DMS53 treated with DMSO at 0.1 percent for 48 hours (cell line): ENCODE measurements at regions not wholly inside any gene's neighbourhood (a gene's known extent, or its start where the extent isn't known, plus 50 kb on each side); places are given as distances from the start of the nearest gene placed in this dataset.

Experiments used
- DNase-seq: peaks from one replicate; lab custom pipeline; 2025; ENCODE audit not compliant: unreplicated experiment; lab: John Stamatoyannopoulos, UW

DNA sequence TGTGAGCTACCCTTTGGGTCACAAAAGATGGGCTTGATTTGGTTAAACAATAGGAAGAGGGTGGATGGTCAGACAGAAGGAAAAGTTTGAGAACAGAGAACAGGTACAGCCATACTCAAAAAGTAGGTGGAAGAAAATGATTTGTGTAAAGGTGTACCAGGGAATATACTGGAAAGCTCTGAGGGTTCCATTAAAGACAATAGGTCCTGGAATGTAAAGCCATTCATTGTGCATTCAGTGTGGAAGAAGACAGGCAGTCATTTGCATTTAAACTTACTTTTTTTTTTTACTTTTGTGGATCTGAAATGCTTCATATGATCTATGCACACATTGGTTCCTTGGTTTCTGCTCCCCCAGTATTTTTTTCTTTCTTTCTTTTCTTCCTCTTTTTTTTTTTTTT is 581.4 kb upstream of the PIK3C3 start:
- DNase-seq: no peak

DNA sequence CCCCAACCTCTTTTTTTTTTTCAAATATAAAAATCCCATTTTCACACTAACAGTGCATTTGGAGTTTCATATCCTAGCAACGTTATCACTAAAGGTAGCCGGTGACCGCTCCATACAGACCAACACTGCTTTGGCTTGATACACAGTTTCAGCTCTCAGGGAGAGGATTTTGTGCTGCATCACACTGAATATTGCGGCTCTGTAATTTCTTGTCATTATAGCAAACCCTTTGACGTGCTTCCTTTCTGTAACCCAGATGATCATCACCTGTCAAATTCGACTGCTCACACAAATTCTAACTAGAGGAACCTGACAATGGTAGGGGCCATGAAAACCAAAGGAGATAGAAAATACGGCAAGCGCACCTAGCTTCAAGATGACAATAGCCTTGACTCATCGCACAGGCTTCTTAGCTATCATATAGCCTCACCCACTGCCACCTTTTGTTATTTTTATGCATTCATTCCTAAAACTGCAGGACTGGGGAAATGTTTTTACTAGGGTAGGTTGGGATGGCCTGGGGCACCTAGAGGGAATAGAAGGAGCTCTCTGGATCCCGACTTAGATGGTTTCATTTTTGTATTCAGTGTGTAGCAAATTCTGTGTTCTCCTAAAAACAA is 582.9 kb upstream of the PIK3C3 start:
- DNase-seq: peak; percentile 62

GRCh38 chr18:41371156-41372045 is 583.6 kb upstream of the PIK3C3 start:
- peak; percentile 61 for DNase-seq

GRCh38 chr18:41370740-41371139 is 584.3 kb upstream of the PIK3C3 start:
- no peak for DNase-seq

DNA sequence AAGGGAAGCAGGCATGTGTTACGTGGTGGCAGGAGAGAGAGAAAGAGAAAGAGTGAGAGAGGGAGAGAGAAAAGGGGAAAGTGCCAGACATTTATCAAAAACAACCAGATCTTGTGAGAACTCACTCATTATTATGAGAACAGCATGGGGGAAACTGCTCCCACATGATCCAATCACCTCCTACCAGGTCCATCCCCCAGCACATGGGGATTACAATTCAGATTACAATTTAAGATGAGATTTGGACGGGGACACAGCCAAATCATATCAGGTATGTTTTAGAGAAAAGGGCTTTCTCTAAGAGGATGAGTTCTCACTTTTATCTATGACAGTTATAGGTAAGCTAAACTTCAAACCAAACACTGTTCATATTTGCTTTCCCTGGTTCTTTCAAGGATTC is 597.3 kb upstream of the PIK3C3 start:
- no peak for DNase-seq

DNA sequence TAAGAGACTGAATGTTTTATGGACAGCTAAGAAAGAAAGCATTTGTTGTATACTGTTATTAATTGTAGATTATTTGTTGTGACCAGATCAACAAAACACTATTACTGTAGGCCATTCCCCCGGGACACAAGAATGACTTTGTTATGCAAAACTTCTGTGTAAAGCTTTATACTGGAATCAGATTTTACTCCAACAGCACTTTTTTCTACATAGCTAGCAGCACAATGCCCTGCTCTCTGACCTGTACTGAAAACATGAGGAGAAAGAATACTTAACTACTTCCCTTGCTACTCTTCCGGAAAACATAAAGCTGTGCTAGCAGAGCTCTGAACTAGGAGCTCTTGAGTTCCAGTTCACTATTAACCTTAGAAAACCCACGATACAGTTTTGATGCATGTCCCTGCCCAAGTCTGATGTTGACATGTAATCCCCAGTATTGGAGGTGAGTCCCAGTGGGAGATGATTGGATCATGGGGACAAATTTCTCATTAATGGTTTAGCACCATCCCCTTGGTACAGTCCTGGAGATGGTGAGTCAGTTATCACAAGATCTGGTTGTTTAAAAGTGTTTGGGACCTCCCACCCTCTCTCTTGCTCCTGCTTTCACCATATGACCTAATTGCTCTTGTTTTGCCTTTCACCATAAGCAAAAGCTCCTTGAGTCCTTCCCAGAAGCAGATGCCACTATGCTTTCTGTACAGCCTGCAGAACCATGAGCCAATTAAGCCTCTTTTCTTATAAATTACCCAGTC is 601.1 kb upstream of the PIK3C3 start:
- DNase-seq: no peak

DNA sequence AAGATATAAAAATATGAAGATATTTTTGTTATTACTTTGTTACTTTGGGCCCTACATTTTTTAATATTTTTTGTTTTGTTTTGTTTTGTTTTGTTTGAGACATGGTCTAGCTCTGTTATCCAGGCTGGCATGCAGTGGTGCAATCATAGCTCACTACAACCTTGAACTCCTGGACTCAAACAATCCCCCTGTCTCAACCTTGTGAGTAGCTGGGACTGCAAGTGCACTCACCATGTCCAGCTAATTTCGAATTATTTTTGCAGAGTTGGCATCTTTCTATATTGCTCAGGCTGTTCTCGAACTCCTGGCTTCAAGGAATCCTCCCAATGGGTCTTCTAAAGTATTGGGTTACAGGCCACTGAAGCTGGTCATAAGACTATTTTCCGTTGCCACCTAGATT is 603.6 kb upstream of the PIK3C3 start:
- DNase-seq: no peak

DNA sequence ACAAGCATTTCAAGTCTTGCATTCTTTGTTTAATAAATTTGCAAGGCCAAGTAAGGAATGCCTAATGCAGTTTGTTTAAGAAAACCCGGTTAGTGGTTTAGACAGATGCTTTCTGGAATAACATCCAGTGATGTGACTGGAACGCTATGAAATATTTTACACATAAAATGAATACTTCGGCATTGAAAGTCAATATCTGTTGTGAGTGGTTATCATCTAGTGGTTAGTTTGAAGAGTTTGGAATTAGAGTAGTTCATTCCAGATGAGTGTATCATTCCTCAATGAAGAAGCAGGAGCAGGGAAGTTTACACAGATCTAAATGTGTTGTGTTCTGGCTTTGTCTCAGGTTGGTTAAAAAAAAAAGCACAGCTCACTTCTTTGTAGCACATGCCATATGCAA is 608.0 kb upstream of the PIK3C3 start:
- no peak for DNase-seq

GRCh38 chr18:41343808-41344207 is 611.2 kb upstream of the PIK3C3 start:
- no peak for DNase-seq

GRCh38 chr18:41338341-41338740 is 616.7 kb upstream of the PIK3C3 start:
- DNase-seq: no peak

GRCh38 chr18:41331661-41332060 is 623.4 kb upstream of the PIK3C3 start:
- DNase-seq: no peak

- DNase-seq: no peak
Observed at GRCh38 chr18:41326311-41326710, 628.7 kb upstream of the PIK3C3 start.

DNA sequence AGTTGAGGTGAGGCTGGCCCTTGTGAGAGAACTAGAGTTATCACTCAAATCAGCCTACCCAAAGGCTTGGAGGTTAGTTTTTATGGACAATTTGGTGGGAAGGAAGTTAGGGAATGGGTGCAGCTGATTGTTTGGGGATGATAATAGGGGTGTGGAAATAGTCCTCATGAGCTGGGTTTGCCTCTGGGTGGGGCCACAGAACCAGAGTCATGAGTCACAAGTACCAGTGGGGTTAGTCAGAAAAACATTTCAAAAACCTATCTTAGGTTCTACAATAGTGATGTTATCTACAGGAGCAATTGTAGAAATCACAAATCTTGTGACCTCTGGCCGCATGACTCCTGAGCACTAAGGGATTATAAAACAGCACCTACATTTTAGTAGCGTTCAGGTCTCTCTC is 630.1 kb upstream of the PIK3C3 start:
- no peak for DNase-seq

DNA sequence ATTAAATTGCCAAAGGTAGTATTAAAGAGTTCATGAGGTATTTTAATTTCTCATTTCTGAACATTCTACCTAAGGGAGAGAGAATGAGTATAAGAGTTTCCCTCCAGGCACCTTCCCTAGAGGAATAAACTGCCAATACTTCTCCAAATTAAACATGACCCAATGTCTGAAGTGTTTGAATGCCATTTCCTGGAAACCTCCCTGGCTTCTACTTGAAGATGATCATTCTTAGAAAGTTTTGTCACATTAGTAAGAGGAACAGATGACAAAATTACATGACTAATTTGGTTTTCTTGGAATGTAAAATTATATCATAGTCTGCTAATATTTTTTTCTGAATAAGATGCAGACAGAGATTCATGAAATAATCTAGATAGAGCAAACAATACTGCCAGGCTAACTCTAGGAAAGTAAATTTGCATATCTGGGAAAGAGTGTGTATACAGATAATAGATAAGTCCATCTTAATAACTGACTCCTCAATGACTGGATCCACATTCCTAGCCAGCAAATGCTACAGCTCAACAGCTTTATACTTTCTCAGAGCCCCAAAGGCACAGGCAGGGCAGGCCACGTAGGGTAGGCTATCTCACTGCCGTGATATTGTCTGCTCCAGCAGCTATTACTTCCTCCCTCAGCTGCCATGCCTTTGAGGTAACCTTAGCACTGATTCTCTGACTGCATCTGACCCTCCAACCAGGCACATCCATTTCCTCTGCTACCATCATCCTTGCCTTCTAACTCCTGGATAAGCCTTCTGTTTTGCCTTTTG is 630.8 kb upstream of the PIK3C3 start:
- no peak for DNase-seq

DNA sequence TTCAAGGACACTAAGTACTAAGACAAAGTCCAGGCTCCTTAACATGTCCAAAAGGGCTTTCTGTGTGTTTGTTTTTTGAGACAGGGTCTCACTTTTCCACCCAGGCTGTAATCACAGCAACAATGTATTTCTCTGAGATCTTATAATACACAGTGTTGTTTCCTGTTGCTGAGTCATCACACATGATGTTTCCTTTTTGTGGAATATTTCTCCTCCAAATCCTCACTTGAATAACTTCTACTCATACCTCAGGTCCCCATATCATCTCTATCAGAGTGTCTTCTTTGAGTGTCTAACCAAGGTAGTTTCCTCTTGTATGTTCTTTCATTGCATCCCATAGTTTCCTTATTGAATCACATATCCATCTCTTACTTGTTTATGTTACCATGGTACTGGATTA is 632.0 kb upstream of the PIK3C3 start:
- no peak for DNase-seq

- peak; percentile 59 for DNase-seq
Observed at GRCh38 chr18:41320100-41320499, 634.9 kb upstream of the PIK3C3 start.

DNA sequence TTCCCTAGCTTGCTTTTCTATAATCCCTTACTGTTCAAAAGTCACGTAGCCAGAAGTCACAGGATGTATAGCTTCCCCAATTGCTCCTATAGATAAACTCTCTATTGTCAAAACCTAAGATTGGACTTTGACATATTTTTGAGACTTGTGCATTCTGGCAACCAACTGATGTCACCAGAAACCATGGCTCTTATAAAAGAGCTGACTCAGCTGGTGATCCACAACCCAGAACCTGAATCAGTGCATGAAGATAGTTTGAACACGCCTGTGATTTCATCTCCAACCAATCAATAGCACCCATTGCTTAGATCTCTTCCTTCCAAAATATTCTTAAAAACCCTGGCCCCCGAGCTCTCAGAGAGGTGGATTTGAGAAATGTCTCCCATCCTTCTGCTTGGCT is 639.9 kb upstream of the PIK3C3 start:
- DNase-seq: no peak

- no peak for DNase-seq
Observed at GRCh38 chr18:41311571-41312547, 643.2 kb upstream of the PIK3C3 start.

GRCh38 chr18:41297740-41298139 is 657.3 kb upstream of the PIK3C3 start:
- DNase-seq: no peak

GRCh38 chr18:41269294-41269693 is 685.7 kb upstream of the PIK3C3 start:
- DNase-seq: no peak
